ENCODE measurements at regions not wholly inside any gene's neighbourhood (a gene's known extent, or its start where the extent isn't known, plus 50 kb on each side); places are given as distances from the start of the nearest gene placed in this dataset.

DNA sequence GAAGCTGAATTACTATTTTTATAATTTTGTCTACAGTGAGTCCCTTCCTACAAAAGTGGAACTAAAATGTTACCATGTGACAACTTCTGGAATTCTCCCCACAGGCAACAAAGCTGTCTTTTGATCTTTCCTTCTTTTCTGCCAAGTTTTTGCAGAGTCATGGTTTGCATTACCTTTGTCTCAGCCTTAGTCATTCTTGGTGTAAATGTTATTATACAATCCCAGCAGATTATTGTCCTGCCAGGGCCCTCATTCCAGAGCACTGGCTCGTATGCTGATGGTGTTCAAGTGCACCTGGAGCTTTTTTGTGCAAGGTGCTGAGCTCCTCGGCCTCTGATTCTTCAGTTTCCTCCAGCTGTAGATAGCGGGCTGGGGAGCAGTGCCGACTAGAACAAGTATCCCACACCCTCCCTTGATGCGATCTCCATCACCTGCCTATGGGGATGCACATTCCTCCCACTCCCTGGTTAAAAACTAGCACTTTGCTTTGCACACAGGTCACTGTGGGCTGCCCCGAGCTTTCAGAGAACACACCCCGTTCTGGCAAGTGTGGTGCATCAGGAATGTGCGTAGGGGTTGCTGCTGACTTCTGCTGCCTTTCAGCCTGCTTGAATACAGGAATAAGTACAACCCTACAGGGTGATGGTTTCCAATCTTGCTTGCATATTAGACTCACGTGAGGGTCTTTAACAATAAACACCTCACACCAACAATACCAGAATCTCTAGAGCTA is 263.6 kb downstream of the RNF144A start:
- Histone ChIP-seq H3K4me2 (replicated peaks; ENCODE audit: extremely low read depth, low read length, poor library complexity, severe bottlenecking) (no peak overlapping the region), H3K36me3 (replicated peaks in 1 of 2; ENCODE audit: control insufficient read depth in 1 of 2, insufficient read depth in 2 of 2, low read length in 2 of 2) (no peaks in the 10 kb centered on the region), H3K27ac (ENCODE audit: low read depth in 1 of 2, low read length in 2 of 2) (no peak overlapping the region), H3K4me3 (replicated peaks in 1 of 3; ENCODE audit: low read depth in 2 of 3, low read length in 3 of 3) (no peak overlapping the region), H3K9ac (ENCODE audit: insufficient read depth, low read length, poor library complexity, severe bottlenecking) (no peak overlapping the region), H2AFZ (ENCODE audit: insufficient read depth, low read depth, low read length, poor library complexity, severe bottlenecking) (no peak overlapping the region), H3K27me3 (ENCODE audit: control insufficient read depth in 2 of 2, insufficient read depth in 2 of 2, low read length in 2 of 2) (no peaks in the 10 kb centered on the region), H3K79me2 (ENCODE audit: insufficient read depth, low read length) (no peaks in the 10 kb centered on the region), H3K9me3 (replicated peaks in 1 of 2; ENCODE audit: control insufficient read depth in 1 of 2, insufficient read depth in 1 of 2, low read length in 2 of 2) (no peaks in the 10 kb centered on the region), H3K4me1 (ENCODE audit: control insufficient read depth in 1 of 2, insufficient read depth in 2 of 2, low read length in 2 of 2) (peaks cover 0 to 5% of the 10 kb centered on the region in 2 donors), H4K20me1 (ENCODE audit: insufficient read depth, low read length) (no peaks in the 10 kb centered on the region)
- H3K4me1 Mint-ChIP-seq = peaks cover 8% of the 10 kb centered on the region
- H3K9me3 Mint-ChIP-seq = peaks cover 0 to 4% (median 0%) of the 10 kb centered on the region in 7 donors
- 64% methylated on average over 6 of the region's 9 CpGs for WGBS (ENCODE audit: insufficient coverage)
- intact Hi-C loops (cut with micrococcal nuclease) = no loop called here
- peak overlapping the region in 1 of 2 donors; percentile 4 for H3K4me3 Mint-ChIP-seq
- H3K27ac Mint-ChIP-seq = no peak overlapping the region
- DNase-seq = peak in 1 of 3 donors; percentile 3
- H3K27me3 Mint-ChIP-seq (ENCODE audit: low read depth in 3 of 3) = peaks cover 0 to 2% (median 2%) of the 10 kb centered on the region in 3 donors
- H3K36me3 Mint-ChIP-seq = no peaks in the 10 kb centered on the region
- TF ChIP-seq, protein P1, sequence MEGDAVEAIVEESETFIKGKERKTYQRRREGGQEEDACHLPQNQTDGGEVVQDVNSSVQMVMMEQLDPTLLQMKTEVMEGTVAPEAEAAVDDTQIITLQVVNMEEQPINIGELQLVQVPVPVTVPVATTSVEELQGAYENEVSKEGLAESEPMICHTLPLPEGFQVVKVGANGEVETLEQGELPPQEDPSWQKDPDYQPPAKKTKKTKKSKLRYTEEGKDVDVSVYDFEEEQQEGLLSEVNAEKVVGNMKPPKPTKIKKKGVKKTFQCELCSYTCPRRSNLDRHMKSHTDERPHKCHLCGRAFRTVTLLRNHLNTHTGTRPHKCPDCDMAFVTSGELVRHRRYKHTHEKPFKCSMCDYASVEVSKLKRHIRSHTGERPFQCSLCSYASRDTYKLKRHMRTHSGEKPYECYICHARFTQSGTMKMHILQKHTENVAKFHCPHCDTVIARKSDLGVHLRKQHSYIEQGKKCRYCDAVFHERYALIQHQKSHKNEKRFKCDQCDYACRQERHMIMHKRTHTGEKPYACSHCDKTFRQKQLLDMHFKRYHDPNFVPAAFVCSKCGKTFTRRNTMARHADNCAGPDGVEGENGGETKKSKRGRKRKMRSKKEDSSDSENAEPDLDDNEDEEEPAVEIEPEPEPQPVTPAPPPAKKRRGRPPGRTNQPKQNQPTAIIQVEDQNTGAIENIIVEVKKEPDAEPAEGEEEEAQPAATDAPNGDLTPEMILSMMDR (IDR thresholded peaks at IDR 0.05) = no peak

GRCh38 chr2:7182525-7182924 is 265.3 kb downstream of the RNF144A start:
- intact Hi-C loops (cut with micrococcal nuclease) = no loop called here
- H3K27me3 ChIP-seq (ENCODE audit: control insufficient read depth in 2 of 2, insufficient read depth in 2 of 2, low read length in 2 of 2) = no peaks in the 10 kb centered on the region
- no peak overlapping the region for H3K4me2 ChIP-seq (replicated peaks; ENCODE audit: extremely low read depth, low read length, poor library complexity, severe bottlenecking)
- TF ChIP-seq, protein P1 (IDR thresholded peaks at IDR 0.05) = no peak
- H3K4me1 Mint-ChIP-seq = peaks cover 8% of the 10 kb centered on the region
- 100% methylated on average over 1 of the region's 3 CpGs for WGBS (ENCODE audit: insufficient coverage)
- no peak overlapping the region for H3K4me3 Mint-ChIP-seq
- peaks cover 0 to 2% (median 2%) of the 10 kb centered on the region in 3 donors for H3K27me3 Mint-ChIP-seq (ENCODE audit: low read depth in 3 of 3)
- no peak overlapping the region for H3K9ac ChIP-seq (ENCODE audit: insufficient read depth, low read length, poor library complexity, severe bottlenecking)
- no peaks in the 10 kb centered on the region for H3K79me2 ChIP-seq (ENCODE audit: insufficient read depth, low read length)
- H3K36me3 Mint-ChIP-seq = no peaks in the 10 kb centered on the region
- H4K20me1 ChIP-seq (ENCODE audit: insufficient read depth, low read length) = no peaks in the 10 kb centered on the region
- H3K9me3 ChIP-seq (replicated peaks in 1 of 2; ENCODE audit: control insufficient read depth in 1 of 2, insufficient read depth in 1 of 2, low read length in 2 of 2) = no peaks in the 10 kb centered on the region
- DNase-seq = no peak
- peaks cover 0 to 5% of the 10 kb centered on the region in 2 donors for H3K4me1 ChIP-seq (ENCODE audit: control insufficient read depth in 1 of 2, insufficient read depth in 2 of 2, low read length in 2 of 2)
- H3K4me3 ChIP-seq (replicated peaks in 1 of 3; ENCODE audit: low read depth in 2 of 3, low read length in 3 of 3) = no peak overlapping the region
- H3K27ac Mint-ChIP-seq = no peak overlapping the region
- no peak overlapping the region for H2AFZ ChIP-seq (ENCODE audit: insufficient read depth, low read depth, low read length, poor library complexity, severe bottlenecking)
- H3K36me3 ChIP-seq (replicated peaks in 1 of 2; ENCODE audit: control insufficient read depth in 1 of 2, insufficient read depth in 2 of 2, low read length in 2 of 2) = no peaks in the 10 kb centered on the region
- no peaks in the 10 kb centered on the region for H3K9me3 Mint-ChIP-seq
- H3K27ac ChIP-seq (ENCODE audit: low read depth in 1 of 2, low read length in 2 of 2) = no peak overlapping the region

All from CD14-positive monocyte (primary cell).